GM21447 (cell line): ENCODE measurements at regions not wholly inside any gene's neighbourhood (a gene's known extent, or its start where the extent isn't known, plus 50 kb on each side); places are given as distances from the start of the nearest gene placed in this dataset.

Experiments
- ATAC-seq: cut with Tn5 transposase; IDR thresholded peaks from one replicate; pipeline ENCODE4 v1.9.1; 2021; ENCODE audit not compliant: unreplicated experiment

- no peak for ATAC-seq
Measured at GRCh38 chr9:107699231-107699630, 209.7 kb upstream of the KLF4 start.

DNA sequence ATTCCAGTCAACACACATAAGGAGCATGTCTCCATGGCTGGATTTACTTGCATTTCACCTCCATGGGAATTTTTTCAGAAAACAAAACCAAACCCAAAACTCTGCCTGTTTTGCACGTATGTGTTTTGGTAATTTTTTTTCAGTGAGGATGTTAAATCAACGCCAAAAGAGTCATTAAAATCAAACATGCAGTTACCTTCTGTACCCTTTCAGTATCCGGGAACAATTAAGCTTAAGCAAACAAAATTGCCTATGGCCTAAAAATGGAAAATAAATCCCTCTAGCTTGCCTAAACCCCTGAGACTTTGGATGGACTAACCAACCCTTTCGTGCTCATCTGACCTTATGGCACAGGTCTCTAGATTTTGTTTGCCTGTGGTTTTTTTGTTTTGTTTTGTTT, 209.2 kb upstream of the KLF4 start:
- no peak for ATAC-seq

GRCh38 chr9:107696302-107696701, 206.7 kb upstream of the KLF4 start:
- ATAC-seq = no peak

GRCh38 chr9:107694390-107694789, 204.8 kb upstream of the KLF4 start:
- ATAC-seq = no peak

DNA sequence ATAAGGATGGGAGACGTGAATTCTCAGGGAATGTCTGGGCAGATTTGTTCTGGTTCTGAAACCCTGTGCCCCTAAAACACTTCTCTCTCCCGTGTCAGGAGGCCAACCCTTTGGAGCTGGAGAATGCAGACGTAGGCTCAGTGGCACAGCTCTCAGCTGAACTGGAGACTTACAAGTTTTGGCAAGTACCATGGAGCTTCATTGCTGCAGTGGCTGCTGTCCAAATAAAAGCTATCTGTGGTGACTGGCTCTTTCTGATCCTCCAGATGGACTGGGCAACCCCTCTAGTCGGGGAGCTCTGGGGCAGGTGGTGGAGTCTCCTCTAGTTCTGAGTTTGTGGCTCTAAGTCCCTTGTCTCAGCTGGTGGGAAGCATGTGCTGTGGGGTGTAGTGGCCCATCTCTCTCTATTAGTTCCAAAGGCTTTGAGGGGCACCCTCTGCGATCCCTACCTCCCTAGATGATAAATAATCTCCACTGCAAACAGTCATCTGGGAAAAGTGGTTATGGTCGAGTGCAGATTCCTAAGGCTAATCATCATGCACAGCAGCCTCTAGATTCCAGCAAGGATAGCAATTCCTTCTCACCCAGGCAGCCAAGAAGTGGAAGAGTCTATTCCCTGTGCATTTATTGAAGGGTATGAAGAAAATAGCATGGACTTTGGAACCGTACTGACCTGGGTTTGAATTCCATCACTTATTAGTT, 204.2 kb upstream of the KLF4 start:
- ATAC-seq = no peak

GRCh38 chr9:107691664-107692063, 202.1 kb upstream of the KLF4 start:
- no peak for ATAC-seq

- ATAC-seq = no peak
Measured at GRCh38 chr9:107690021-107690420, 200.5 kb upstream of the KLF4 start.

DNA sequence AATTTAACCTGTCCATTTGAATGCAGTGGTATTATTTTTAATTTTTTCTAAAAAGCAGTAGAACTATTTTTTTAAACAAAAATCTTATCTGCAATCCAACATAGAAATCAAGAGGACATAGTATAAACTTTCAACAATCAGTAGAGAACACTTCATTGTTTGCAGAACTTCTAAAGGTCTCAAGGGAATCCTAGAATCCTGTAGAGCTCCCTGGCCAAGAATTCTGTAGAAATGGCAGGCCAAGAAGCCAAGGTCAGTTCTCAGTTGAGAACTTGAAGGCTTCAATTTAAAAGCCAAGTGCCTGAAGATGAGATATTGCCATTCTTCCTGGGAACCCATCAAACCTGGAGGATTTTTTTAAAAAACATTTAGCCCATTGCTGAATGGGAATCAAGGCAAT, 199.2 kb upstream of the KLF4 start:
- no peak for ATAC-seq

DNA sequence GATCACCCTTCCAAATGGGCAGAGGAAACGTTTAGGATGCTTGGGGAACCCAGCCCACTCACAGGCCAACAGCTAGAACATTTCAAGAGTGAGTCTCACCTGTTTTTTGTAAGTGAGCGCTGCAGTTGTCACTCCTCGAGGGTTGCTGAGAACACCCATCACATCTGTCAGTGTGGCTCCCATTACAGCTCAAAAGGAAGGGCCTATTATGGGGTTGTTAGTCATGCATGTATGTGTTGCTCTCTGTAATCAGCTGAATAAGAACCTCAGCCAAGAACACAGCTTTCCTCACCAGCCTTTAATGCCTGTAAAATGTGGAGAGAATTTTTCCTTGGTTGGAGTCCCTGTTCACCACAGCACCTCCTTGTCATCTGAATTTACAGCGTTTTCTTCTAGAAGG, 196.3 kb upstream of the KLF4 start:
- no peak for ATAC-seq

DNA sequence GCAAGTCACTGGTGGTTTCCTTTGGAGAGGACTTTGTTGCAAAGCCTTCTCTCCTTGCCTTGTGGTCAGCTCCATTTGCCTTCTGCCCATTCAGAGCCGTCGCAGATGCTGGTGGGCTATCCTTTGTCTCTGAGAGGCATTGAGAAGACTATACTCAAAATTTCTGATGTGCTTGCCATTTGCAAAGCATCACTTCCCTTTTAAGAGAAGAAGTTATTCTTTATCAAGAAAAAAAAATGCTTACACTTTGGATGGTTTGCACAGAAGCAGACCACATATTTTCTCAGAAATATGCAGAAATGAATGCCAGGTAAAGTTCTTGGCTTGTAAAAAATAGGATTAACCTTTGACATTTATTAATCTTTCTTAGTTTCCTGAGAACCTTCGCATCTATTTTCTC, 195.8 kb upstream of the KLF4 start:
- ATAC-seq = no peak

DNA sequence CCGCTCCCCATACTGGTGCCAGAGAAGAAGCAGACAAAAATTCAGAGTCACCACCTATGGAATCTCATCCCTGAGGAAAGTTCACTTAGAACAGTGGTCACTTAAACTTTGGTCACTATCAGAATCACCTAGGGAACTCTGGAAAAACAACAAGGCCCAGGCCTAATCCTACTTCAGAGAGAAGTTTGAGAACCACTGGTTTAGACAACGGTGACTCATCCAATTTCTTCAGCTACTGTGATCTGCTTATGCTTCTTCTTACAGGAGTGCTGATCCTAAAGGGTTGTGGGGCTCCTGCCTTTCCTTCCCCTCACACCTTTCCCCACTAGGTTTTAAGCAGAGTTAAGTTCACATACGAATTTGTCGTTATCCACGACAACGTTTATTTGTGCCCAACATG, 194.7 kb upstream of the KLF4 start:
- no peak for ATAC-seq

GRCh38 chr9:107683566-107683965, 194.0 kb upstream of the KLF4 start:
- no peak for ATAC-seq

DNA sequence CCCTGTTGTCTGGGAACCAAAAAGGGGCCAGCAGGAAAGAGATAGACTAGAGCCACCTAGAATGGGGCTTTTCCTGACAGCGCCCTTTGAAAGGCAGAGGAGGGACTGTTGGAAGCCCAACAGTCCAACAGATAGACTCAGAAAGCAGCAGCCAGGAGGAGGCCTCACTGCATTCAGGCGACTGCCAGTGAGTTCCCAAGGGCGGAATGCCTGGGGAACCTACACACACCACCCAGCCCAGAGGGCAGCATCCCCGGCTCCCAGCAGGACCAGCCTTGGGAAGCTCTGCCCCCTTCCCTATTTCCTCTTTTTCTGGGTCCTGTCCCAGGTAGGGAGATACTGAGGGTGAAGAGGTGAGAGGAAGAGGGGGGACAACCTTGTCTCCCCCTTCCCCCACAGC, 192.4 kb upstream of the KLF4 start:
- no peak for ATAC-seq

DNA sequence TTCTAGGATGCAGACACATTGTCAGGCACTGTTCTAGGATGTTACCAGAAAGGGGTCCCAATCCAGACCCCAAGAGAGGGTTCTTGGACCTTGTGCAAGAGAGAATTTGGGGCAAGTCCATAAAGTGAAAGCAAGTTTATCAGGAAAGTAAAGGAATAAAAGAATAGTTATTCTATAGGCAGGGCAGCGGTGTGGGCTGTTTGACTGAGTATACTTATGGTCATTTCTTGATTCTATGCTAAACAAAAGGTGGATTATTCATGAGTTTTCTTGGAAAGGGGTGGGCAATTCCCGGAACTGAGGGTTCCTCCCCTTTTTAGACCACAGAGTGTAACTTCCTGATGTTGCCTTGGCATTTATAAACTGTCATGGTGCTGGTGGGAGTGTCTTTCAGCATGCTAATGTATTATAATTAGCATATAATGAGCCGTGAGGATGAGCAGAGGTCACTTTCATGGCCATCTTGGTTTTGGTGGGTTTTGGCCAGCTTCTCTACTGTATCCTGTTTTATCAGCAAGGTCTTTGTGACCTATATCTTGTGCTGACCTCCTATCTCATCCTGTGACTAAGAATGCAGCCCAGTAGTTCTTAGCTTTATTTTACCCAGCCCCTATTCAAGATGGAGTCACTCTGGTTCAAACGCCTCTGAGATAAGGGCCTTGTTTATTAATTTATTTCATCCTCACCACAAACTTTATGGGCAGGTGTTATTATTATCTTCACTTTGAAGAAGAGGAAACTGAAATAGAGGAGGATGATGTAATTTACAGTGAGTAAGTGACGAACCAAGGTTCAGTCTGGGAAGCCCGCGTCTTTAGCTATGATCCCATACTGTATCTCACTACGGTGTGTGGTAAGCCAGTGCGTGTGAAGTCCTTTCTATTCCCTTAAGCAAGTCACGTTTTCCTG, 186.0 kb upstream of the KLF4 start:
- no peak for ATAC-seq

DNA sequence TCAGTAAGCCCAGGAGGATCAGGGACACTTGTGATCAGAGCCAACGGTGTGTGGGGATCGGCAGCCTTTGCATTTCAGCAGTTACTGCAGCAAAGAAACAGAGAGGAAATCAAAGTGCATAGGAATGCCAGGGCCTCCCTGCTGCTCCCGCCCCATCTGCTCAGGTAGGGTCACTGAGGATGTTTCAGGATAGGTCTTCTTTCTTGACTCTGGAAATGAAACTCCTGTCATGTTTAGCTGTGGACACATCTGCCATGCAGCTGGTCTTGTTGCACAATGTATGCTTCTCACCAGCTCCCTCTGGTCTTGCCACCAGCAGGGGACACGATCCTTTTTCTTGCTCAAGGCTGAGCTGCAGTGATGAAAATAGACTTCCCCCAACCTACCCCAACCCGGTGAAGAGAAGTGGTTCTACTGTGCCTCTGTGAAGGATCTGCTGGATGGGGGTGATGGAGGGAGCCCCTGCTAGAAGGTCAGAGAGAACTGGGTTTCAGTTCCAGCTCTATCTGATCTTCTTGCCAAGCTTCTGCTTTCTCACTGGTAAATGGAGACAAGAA, 185.2 kb upstream of the KLF4 start:
- no peak for ATAC-seq

GRCh38 chr9:107673861-107674720, 184.5 kb upstream of the KLF4 start:
- no peak for ATAC-seq

DNA sequence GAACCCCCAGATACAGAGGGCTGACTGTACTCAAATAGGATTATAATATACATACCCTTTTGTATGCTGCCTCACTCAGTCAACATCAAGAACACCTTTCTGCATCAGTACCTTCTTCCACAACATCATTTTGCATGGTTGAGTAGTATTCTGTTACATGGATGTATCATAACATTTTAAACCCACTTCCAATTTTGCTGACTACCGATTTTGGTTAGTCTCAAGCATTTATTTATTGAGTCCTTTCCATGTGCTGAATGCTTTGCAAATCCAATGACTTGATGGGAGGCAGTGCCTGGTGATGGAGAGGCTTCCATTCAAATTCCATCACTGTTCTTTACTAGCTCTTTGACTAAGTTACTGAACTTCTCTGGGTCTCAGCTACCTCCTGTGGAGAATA, 182.0 kb upstream of the KLF4 start:
- no peak for ATAC-seq

GRCh38 chr9:107669422-107669821, 179.9 kb upstream of the KLF4 start:
- no peak for ATAC-seq

GRCh38 chr9:107667231-107668070, 177.9 kb upstream of the KLF4 start:
- ATAC-seq = no peak

DNA sequence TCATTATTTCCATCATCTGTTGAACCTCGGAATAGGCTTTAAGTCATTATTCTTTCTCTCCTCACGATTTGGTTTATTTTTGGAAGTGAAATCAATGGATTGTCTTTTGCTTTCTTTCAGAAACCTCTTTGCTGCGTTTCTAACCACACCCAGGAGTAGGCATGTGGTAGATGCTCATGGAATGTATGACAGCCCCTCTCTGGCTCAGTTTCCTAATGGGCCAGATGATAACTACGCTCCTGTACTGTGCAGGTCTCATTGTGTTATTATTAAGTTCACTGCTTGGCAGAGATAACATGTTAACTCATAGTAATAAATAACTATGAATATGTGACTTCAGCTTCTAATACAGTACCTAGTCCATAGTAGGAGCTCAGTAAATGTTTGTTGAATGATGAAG, 175.5 kb upstream of the KLF4 start:
- no peak for ATAC-seq
